Activated CD4-positive, alpha-beta memory T cell treated with anti-CD3 and anti-CD28 coated beads for 36 hours (primary cell): ENCODE measurements at regions not wholly inside any gene's neighbourhood (a gene's known extent, or its start where the extent isn't known, plus 50 kb on each side); places are given as distances from the start of the nearest gene placed in this dataset.

ENCODE experiments used
- CTCF ChIA-PET: fragments of 350-600 bp; sonication (Branson Sonifier 250); formaldehyde crosslinking; loops from one replicate; lab custom pipeline; 2021; ENCODE audit warnings: antibody characterized with exemption, inconsistent platforms; lab: Charles Lee
- POLR2A ChIA-PET: fragments of 350-600 bp; sonication (Branson Sonifier 250); formaldehyde crosslinking; loops from one replicate; lab custom pipeline; 2021; ENCODE audit warnings: antibody characterized with exemption; lab: Charles Lee
- DNase-seq: peaks from one replicate; pipeline ENCODE4 v3.0.0-alpha.2; 2020
- H3K27ac Mint-ChIP-seq: one replicate; pipeline ENCODE4 v1.8.0; 2021; ENCODE audit warnings: mixed read lengths
- H3K27me3 Mint-ChIP-seq: one replicate; pipeline ENCODE4 v1.8.0; 2021; ENCODE audit warnings: mixed read lengths
- H3K36me3 Mint-ChIP-seq: one replicate; pipeline ENCODE4 v1.8.0; 2021; ENCODE audit warnings: mixed read lengths
- H3K4me1 Mint-ChIP-seq: one replicate; pipeline ENCODE4 v1.8.0; 2021; ENCODE audit warnings: low read depth, mixed read lengths
- H3K4me3 Mint-ChIP-seq: one replicate; pipeline ENCODE4 v1.8.0; 2021; ENCODE audit warnings: mild to moderate bottlenecking, mixed read lengths
- H3K9me3 Mint-ChIP-seq: one replicate; pipeline ENCODE4 v1.8.0; 2021; ENCODE audit warnings: mixed read lengths
- intact Hi-C: fragments of 100-400 bp; cut with micrococcal nuclease; formaldehyde crosslinking; loops from one replicate; pipeline ENCODE4 v1.15.1; 2023

- DNase-seq = no peak
- intact Hi-C loops = no loop called here
- CTCF ChIA-PET = no interaction called here
- Mint-ChIP-seq H3K27me3 (peaks cover 7% of the 10 kb centered on the region), H3K4me3 (no peak overlapping the region), H3K4me1 (no peaks in the 10 kb centered on the region), H3K27ac (no peak overlapping the region), H3K9me3 (no peaks in the 10 kb centered on the region), H3K36me3 (no peaks in the 10 kb centered on the region)
- POLR2A ChIA-PET = no interaction called here
Observed at GRCh38 chr15:77858792-77859490, 218.6 kb downstream of the TBC1D2B start.

DNA sequence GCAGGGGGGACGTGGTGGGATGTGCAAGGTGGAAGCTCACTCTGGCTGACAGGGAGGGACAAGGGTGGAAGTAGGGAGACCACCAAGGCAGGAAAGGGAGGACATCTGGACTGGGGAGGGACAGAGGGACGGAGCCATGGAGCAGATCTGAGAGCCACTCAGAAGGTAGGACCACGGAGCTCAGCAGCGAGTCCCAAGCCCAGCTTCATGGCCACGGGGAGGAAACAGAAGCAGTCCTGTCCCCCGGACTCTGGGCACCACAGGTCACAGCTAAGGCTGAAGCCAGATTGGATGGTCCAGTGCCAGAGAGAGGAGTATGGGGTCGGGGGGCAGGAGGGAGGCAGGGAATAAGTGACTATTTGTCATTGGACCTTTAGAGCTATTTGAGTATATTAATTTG lies 220.1 kb downstream of the TBC1D2B start:
- ChIA-PET POLR2A (no interaction called here), CTCF (no interaction called here)
- DNase-seq = no peak
- Mint-ChIP-seq H3K27ac (no peak overlapping the region), H3K4me1 (no peaks in the 10 kb centered on the region), H3K4me3 (no peak overlapping the region), H3K9me3 (no peaks in the 10 kb centered on the region), H3K27me3 (peaks cover 12% of the 10 kb centered on the region), H3K36me3 (no peaks in the 10 kb centered on the region)
- intact Hi-C loops = no loop called here

DNA sequence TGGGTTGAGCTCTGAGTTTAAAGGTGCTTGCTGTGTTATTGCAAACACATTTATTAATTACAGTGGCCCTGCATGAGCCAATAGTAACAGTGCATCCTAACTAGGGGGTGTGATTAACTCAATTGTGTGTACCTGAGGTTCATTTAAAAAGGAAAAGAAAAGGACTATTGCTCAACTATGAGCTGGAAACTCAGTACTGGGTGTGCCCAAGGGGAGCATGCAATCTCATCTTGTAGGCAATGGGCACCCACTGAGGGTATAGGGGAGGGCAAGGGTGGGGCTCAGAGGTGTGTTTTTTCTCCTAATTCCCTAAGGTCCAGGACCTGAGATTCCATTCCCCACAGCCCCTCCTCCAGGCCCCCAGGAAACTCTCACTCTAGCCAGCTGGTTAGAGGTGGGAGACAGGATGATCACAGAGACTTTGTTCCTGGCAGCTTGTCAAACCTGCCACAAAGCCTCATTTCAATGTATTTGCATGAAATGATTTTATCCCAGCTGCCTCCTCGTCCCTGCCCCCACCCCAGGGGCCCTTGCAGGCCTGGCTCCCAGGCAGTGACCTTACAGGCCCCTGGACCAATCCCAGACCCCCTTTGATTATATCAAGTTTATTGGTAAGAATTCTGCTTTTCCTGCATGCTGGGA lies 220.7 kb downstream of the TBC1D2B start:
- ChIA-PET POLR2A (no interaction called here), CTCF (no interaction called here)

DNA sequence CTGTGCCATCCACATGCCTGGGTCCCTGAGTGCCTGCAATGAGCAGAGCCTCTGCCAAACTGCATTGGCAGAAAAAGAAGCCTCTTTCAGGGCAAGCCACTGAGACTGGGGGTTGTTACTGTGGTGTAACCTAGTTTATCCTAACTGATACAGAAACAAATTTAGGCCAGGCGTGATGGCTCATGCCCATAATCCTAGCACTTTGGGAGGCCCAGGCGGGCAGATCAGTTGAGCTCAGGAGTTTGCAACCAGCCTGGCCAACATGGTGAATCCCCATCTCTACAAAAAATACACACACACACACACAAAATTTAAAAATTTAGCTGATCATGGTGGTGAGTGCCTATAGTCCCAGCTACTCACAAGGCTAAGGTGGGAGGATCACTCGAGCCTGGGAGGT lies 221.6 kb downstream of the TBC1D2B start:
- ChIA-PET CTCF (no interaction called here), POLR2A (no interaction called here)
- Mint-ChIP-seq H3K27ac (no peak overlapping the region), H3K27me3 (peaks cover 22% of the 10 kb centered on the region), H3K4me3 (no peak overlapping the region), H3K36me3 (no peaks in the 10 kb centered on the region), H3K4me1 (no peaks in the 10 kb centered on the region), H3K9me3 (no peaks in the 10 kb centered on the region)
- intact Hi-C loops = no loop called here
- no peak for DNase-seq

More for the DNA sequence above, 220.7 kb downstream of the TBC1D2B start:
- Mint-ChIP-seq H3K4me1 (no peaks in the 10 kb centered on the region), H3K4me3 (no peak overlapping the region), H3K27me3 (peaks cover 17% of the 10 kb centered on the region), H3K36me3 (no peaks in the 10 kb centered on the region), H3K27ac (no peak overlapping the region), H3K9me3 (no peaks in the 10 kb centered on the region)
- intact Hi-C loops = no loop called here
- DNase-seq = no peak

DNA sequence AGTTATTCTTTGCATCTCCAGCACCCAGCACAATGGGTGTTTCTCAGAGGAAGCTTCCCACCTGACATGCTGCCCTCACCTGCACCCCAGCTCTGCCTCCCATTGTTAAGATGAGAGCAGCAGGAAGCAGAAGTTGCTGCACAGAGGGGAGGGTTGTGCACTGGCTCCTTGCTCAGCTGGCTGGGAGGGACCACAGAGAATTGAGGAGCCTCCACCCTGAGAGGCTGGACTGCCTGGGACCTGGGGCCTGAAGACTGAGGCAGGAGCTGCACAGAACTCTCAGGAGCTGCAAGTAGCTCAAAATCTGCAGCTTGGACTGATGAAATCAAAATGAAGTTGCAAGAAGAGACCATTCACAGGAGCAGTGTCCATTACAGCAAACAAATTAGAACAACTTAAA lies 222.3 kb upstream of the LINGO1 start:
- ChIA-PET POLR2A (no interaction called here), CTCF (interaction anchor here (1.0 to 1.4 kb wide), 2 partner anchors 15 to 20 kb away, joined by 3 to 4 read pairs; no protein-coding TSS in a partner anchor)
- no peaks in the 10 kb centered on the region for H3K4me1 Mint-ChIP-seq
- peaks cover 4% of the 10 kb centered on the region for H3K9me3 Mint-ChIP-seq
- no peaks in the 10 kb centered on the region for H3K36me3 Mint-ChIP-seq
- intact Hi-C loops = no loop called here
- DNase-seq = no peak
- H3K4me3 Mint-ChIP-seq = no peak overlapping the region
- peaks cover 22% of the 10 kb centered on the region for H3K27me3 Mint-ChIP-seq
- H3K27ac Mint-ChIP-seq = no peak overlapping the region

- CTCF ChIA-PET = interaction anchor here (1.4 kb wide), 1 partner anchor 16 kb away, joined by 4 read pairs; no protein-coding TSS in a partner anchor
- intact Hi-C loops = no loop called here
- H3K4me1 Mint-ChIP-seq = no peaks in the 10 kb centered on the region
Observed at GRCh38 chr15:77853910-77854309, 221.2 kb upstream of the LINGO1 start.

GRCh38 chr15:77853008-77853328 lies 220.3 kb upstream of the LINGO1 start:
- Mint-ChIP-seq H3K27ac (no peak overlapping the region), H3K36me3 (no peaks in the 10 kb centered on the region), H3K4me3 (no peak overlapping the region), H3K9me3 (peaks cover 6% of the 10 kb centered on the region), H3K27me3 (peaks cover 27% of the 10 kb centered on the region), H3K4me1 (no peaks in the 10 kb centered on the region)
- CTCF ChIA-PET = interaction anchor here (2.0 kb wide), 1 partner anchor 55 kb away, joined by 7 read pairs; no protein-coding TSS in a partner anchor
- POLR2A ChIA-PET = no interaction called here
- no peak for DNase-seq
- intact Hi-C loops = no loop called here

More at GRCh38 chr15:77853910-77854309, 221.2 kb upstream of the LINGO1 start:
- Mint-ChIP-seq H3K27ac (no peak overlapping the region), H3K27me3 (peaks cover 24% of the 10 kb centered on the region), H3K36me3 (no peaks in the 10 kb centered on the region), H3K4me3 (no peak overlapping the region), H3K9me3 (peaks cover 6% of the 10 kb centered on the region)
- no peak for DNase-seq
- POLR2A ChIA-PET = no interaction called here

GRCh38 chr15:77852241-77853007 lies 219.7 kb upstream of the LINGO1 start:
- intact Hi-C loops = no loop called here
- Mint-ChIP-seq H3K36me3 (no peaks in the 10 kb centered on the region), H3K4me1 (no peaks in the 10 kb centered on the region), H3K27me3 (peaks cover 26% of the 10 kb centered on the region), H3K9me3 (peaks cover 6% of the 10 kb centered on the region), H3K4me3 (no peak overlapping the region), H3K27ac (no peak overlapping the region)
- CTCF ChIA-PET = interaction anchor here (2.0 kb wide), 1 partner anchor 56 kb away, joined by 7 read pairs; no protein-coding TSS in a partner anchor
- DNase-seq = no peak
- POLR2A ChIA-PET = no interaction called here

DNA sequence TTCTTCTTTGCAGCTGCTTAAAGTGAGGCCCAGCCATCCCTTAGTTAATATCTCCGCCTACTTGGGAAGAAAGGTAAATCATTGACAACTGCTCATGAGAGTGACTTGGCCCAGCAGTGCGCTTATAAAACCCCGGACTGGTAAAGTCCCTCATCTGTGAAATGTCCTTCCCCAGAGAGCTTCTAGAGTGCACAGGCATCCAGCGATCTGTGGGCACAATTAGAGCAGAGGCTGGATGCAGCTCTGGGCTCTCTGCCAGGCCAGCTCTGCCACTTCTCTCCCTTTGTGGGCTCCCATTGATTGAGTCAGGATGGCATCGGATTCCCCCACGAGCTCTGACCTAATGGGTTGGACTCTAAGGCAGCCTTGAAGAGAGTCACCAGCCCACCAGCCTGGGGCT lies 219.0 kb upstream of the LINGO1 start:
- ChIA-PET CTCF (interaction anchor here (2.0 kb wide), 1 partner anchor 56 kb away, joined by 7 read pairs; no protein-coding TSS in a partner anchor), POLR2A (no interaction called here)
- no peak for DNase-seq
- intact Hi-C loops = no loop called here
- H3K36me3 Mint-ChIP-seq = no peaks in the 10 kb centered on the region
- H3K9me3 Mint-ChIP-seq = peaks cover 6% of the 10 kb centered on the region
- H3K4me3 Mint-ChIP-seq = no peak overlapping the region
- no peak overlapping the region for H3K27ac Mint-ChIP-seq
- H3K27me3 Mint-ChIP-seq = peaks cover 28% of the 10 kb centered on the region
- no peaks in the 10 kb centered on the region for H3K4me1 Mint-ChIP-seq

DNA sequence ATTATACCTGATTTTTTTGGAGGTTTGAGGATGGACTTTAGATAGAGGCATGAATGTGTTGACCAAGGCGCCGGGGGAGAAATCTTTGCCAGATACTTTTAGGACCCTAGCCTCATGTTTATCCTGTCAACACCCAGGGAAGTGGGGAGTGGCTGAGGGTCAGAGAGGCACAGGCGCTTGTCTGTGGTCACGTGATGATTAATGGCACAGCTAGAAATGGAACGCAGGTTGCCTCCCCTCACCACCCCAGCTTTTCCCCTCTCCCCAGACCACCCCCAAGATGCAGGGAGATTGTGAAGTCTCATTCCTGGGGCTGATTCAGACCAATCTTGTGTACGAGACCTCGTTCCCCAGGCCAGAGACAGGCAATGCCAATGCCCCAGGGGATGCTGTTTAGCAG lies 218.4 kb upstream of the LINGO1 start:
- H3K27me3 Mint-ChIP-seq = peaks cover 30% of the 10 kb centered on the region
- H3K4me3 Mint-ChIP-seq = no peak overlapping the region
- no peaks in the 10 kb centered on the region for H3K4me1 Mint-ChIP-seq
- H3K27ac Mint-ChIP-seq = no peak overlapping the region
- DNase-seq = no peak
- peaks cover 6% of the 10 kb centered on the region for H3K9me3 Mint-ChIP-seq
- intact Hi-C loops = no loop called here
- CTCF ChIA-PET = no interaction called here
- POLR2A ChIA-PET = no interaction called here
- H3K36me3 Mint-ChIP-seq = no peaks in the 10 kb centered on the region

- Mint-ChIP-seq H3K27me3 (peaks cover 30% of the 10 kb centered on the region), H3K4me1 (no peaks in the 10 kb centered on the region), H3K4me3 (no peak overlapping the region), H3K36me3 (no peaks in the 10 kb centered on the region), H3K27ac (no peak overlapping the region), H3K9me3 (peaks cover 10% of the 10 kb centered on the region)
- intact Hi-C loops = no loop called here
- ChIA-PET POLR2A (no interaction called here), CTCF (no interaction called here)
- DNase-seq = no peak
Observed at GRCh38 chr15:77846986-77847385, 214.3 kb upstream of the LINGO1 start.

GRCh38 chr15:77846360-77846759 lies 213.6 kb upstream of the LINGO1 start:
- peaks cover 10% of the 10 kb centered on the region for H3K9me3 Mint-ChIP-seq
- no peaks in the 10 kb centered on the region for H3K36me3 Mint-ChIP-seq
- no peaks in the 10 kb centered on the region for H3K4me1 Mint-ChIP-seq
- DNase-seq = no peak
- H3K27me3 Mint-ChIP-seq = peaks cover 25% of the 10 kb centered on the region
- CTCF ChIA-PET = no interaction called here
- intact Hi-C loops = no loop called here
- H3K27ac Mint-ChIP-seq = no peak overlapping the region
- no peak overlapping the region for H3K4me3 Mint-ChIP-seq
- POLR2A ChIA-PET = no interaction called here
